K562 (cell line): ENCODE measurements at regions not wholly inside any gene's neighbourhood (a gene's known extent, or its start where the extent isn't known, plus 50 kb on each side); places are given as distances from the start of the nearest gene placed in this dataset.
"Not testable (repeated sequence)": the region's sequence is repeated elsewhere in the genome, so short reads cannot be mapped to it uniquely, and the experiment has no call there.

Source experiments
- ATAC-seq: fragments of 200-7000 bp; cut with Tn5 transposase; 3 replicates; pipeline ENCODE4 v1.9.1; 2020; ENCODE audit warnings: moderate library complexity
- BruUV-seq: library from RNA; stranded (reverse); fragments of 400-500 nt; replicated peaks from 2 replicates; lab custom pipeline; 2021; lab: Mats Ljungman, UMichigan
- CTCF ChIA-PET: fragments of 300-600 bp; formaldehyde crosslinking; extraction: SDS; loops from one replicate; lab custom pipeline; 2021; ENCODE audit warnings: low intra/inter-chr PET ratio; lab: Yijun Ruan, JAX
- POLR2A ChIA-PET: fragments of 300-600, 350-650 bp; sonication (Branson Sonifier 250); formaldehyde crosslinking; extraction: SDS; loops from one replicate; lab custom pipeline; 2021; ENCODE audit warnings: antibody characterized with exemption, inconsistent platforms; lab: Yijun Ruan, JAX
- DNase-seq, 4 experiments: peaks; one replicate each; pipeline versions ENCODE4 v3.0.0 to v3.0.0-alpha.2; 2011 to 2018; ENCODE audit warnings: low spot score in 3 of 4, mixed read lengths in 3 of 4; ENCODE audit errors: extremely low read depth in 1 of 4
- FAIRE-seq: peaks from 2 replicates; lab custom pipeline; 2011; peaks lifted over from hg19 to GRCh38; lab: Jason Lieb, UNC
- H2AFZ ChIP-seq: 2 replicates; pipeline ENCODE4 v1.6.0; 2011; ENCODE audit warnings: low read depth, low read length, control low read depth, inconsistent platforms
- H3K27ac ChIP-seq: fragments of 200-600 bp; 3 replicates; pipeline ENCODE4 v1.8.0; 2011; ENCODE audit warnings: low read depth, mild to moderate bottlenecking, control low read depth, inconsistent platforms, low read length, moderate library complexity, mixed read lengths; ENCODE audit errors: extremely low read depth
- H3K27me3 ChIP-seq, 2 experiments: fragments of 300-600 bp in 1 of 2; 2 replicates in 1 of 2; 3 replicates in 1 of 2; pipeline versions ENCODE4 v1.6.0 to v1.8.0; 2011; ENCODE audit warnings: inconsistent platforms in 2 of 2, low read length in 2 of 2, mild to moderate bottlenecking in 1 of 2, mixed read lengths in 1 of 2, moderate library complexity in 1 of 2; ENCODE audit not compliant: control insufficient read depth in 2 of 2, insufficient read depth in 2 of 2
- H3K36me3 ChIP-seq: fragments of 300-600 bp; 3 replicates; pipeline ENCODE4 v1.8.0; 2011; ENCODE audit warnings: mild to moderate bottlenecking, low read length, inconsistent platforms; ENCODE audit not compliant: control insufficient read depth, insufficient read depth
- H3K4me1 ChIP-seq, 2 experiments: fragments of 200-600 bp in 1 of 2; replicated peaks in 1 of 2; 2 replicates in 1 of 2; 3 replicates in 1 of 2; pipeline versions ENCODE4 v1.5.1 to v1.8.0; 2011; ENCODE audit warnings: inconsistent platforms in 2 of 2, low read length in 2 of 2, mild to moderate bottlenecking in 1 of 2, mixed read lengths in 1 of 2, moderate library complexity in 1 of 2; ENCODE audit not compliant: control insufficient read depth in 2 of 2, insufficient read depth in 2 of 2
- H3K4me2 ChIP-seq: 2 replicates; pipeline ENCODE4 v1.6.1; 2011; ENCODE audit warnings: low read length, control low read depth, inconsistent platforms, mixed read lengths; ENCODE audit not compliant: insufficient read depth
- H3K4me3 ChIP-seq: fragments of 200-600 bp; sonication (generic), shearing (Covaris generic); 2 replicates; pipeline ENCODE4 v1.5.1; 2016; ENCODE audit warnings: control low read depth, inconsistent platforms
- H3K79me2 ChIP-seq: fragments of 200-600 bp; 3 replicates; pipeline ENCODE4 v1.8.0; 2011; ENCODE audit warnings: low read length, inconsistent platforms; ENCODE audit not compliant: control insufficient read depth, insufficient read depth
- H3K9ac ChIP-seq, 2 experiments: 2 replicates each; pipeline versions ENCODE4 v1.6.0 to v1.6.1; 2011; ENCODE audit warnings: low read depth in 2 of 2, low read length in 2 of 2, control low read depth in 1 of 2, inconsistent platforms in 1 of 2, mild to moderate bottlenecking in 1 of 2, mixed read lengths in 1 of 2; ENCODE audit not compliant: insufficient read depth in 1 of 2
- H3K9me1 ChIP-seq: one replicate; pipeline ENCODE4 v1.6.0; 2011; ENCODE audit warnings: inconsistent platforms, mild to moderate bottlenecking, low read length, moderate library complexity; ENCODE audit not compliant: control insufficient read depth, insufficient read depth
- H3K9me3 ChIP-seq: replicated peaks from 2 replicates; pipeline ENCODE4 v1.5.1; 2011; ENCODE audit warnings: low read depth, low read length, inconsistent platforms; ENCODE audit not compliant: control insufficient read depth, insufficient read depth
- H4K20me1 ChIP-seq: replicated peaks from 2 replicates; pipeline ENCODE4 v1.6.1; 2011; ENCODE audit warnings: low read length, inconsistent platforms, mixed read lengths; ENCODE audit not compliant: control insufficient read depth, insufficient read depth
- HOMEZ ChIP-seq: fragments of 250-450 bp; sonication (Bioruptor Pico); IDR thresholded peaks from 2 replicates; pipeline ENCODE4 v1.4.0; 2020; ENCODE audit warnings: mild to moderate bottlenecking, moderate library complexity
- NFIC ChIP-seq: fragments of 450-650 bp; IDR thresholded peaks from 2 replicates; pipeline ENCODE4 v1.6.1; 2017; ENCODE audit warnings: mild to moderate bottlenecking, inconsistent platforms
- WGBS: fragments of 100-300 bp; shearing (Covaris generic); methylation state at CpG from one replicate; pipeline ENCODE4 v1.1.6; 2016; ENCODE audit warnings: low coverage, mixed read lengths; ENCODE audit not compliant: insufficient coverage; ENCODE audit errors: missing lambda C conversion rate; 5-methylcytosine and 5-hydroxymethylcytosine counted together
- in situ Hi-C: fragments of 300-500 bp; cut with MboI; formaldehyde crosslinking; loops from 4 replicates; pipeline ENCODE4 v1.15.0; 2018; ENCODE audit warnings: inconsistent platforms, mixed read lengths
- intact Hi-C: fragments of 100-400 bp; cut with micrococcal nuclease; formaldehyde crosslinking; loops from 2 replicates; pipeline ENCODE4 v1.14.2; 2022

- H3K27ac ChIP-seq, in situ Hi-C loops, POLR2A ChIA-PET, H3K9me1 ChIP-seq, intact Hi-C loops, H3K4me1 ChIP-seq, ATAC-seq, H3K9ac ChIP-seq, DNase-seq, H3K36me3 ChIP-seq, CTCF ChIA-PET, H2AFZ ChIP-seq, H3K9me3 ChIP-seq, H3K4me3 ChIP-seq, H3K4me2 ChIP-seq, BruUV-seq, H3K79me2 ChIP-seq, H3K27me3 ChIP-seq, FAIRE-seq, H4K20me1 ChIP-seq: not testable (repeated sequence)
- WGBS: no CpG with 5 or more reads among the region's 2 CpGs
Measured at GRCh38 chr3:127435299-127435698, 147.5 kb upstream of the PRR20G start.

- no peaks in the 10 kb centered on the region for H3K36me3 ChIP-seq
- intact Hi-C loops: no loop called here
- H4K20me1 ChIP-seq: no peaks in the 10 kb centered on the region
- BruUV-seq: no TSS peak
- FAIRE-seq: no peak
- ChIA-PET POLR2A (no interaction called here), CTCF (no interaction called here)
- no peaks in the 10 kb centered on the region for H3K79me2 ChIP-seq
- ATAC-seq: no peak
- no peak overlapping the region for H3K4me3 ChIP-seq
- H3K4me1 ChIP-seq: no peaks in the 10 kb centered on the region
- H2AFZ ChIP-seq: no peak overlapping the region
- peaks cover 0 to 20% of the 10 kb centered on the region in 2 experiments; a peak in 2 of 5 replicates for H3K27me3 ChIP-seq
- 4% methylated on average over 4 of the region's 6 CpGs for WGBS
- no peak overlapping the region for H3K4me2 ChIP-seq
- no peak for TF ChIP-seq HOMEZ (CRISPR knock-in tag)
- TF ChIP-seq NFIC: peak; percentile 70
- no peak overlapping the region for H3K9ac ChIP-seq
- H3K27ac ChIP-seq: no peak overlapping the region
- H3K9me1 ChIP-seq: no peaks in the 10 kb centered on the region
- H3K9me3 ChIP-seq: no peaks in the 10 kb centered on the region
- DNase-seq: no peak
- in situ Hi-C loops: no loop called here
Measured at GRCh38 chr3:127431066-127431465, 143.2 kb upstream of the PRR20G start.
